PC-9 (cell line): ENCODE measurements at regions not wholly inside any gene's neighbourhood (a gene's known extent, or its start where the extent isn't known, plus 50 kb on each side); places are given as distances from the start of the nearest gene placed in this dataset.

Experiments used
- CTCF ChIP-seq: fragments of 200-600 bp; sonication (generic); conservative IDR thresholded peaks from 2 replicates; pipeline ENCODE4 v1.6.1; 2017; ENCODE audit warnings: mixed run types, antibody characterized with exemption, mild to moderate bottlenecking, moderate library complexity
- EZH2 ChIP-seq: fragments of 200-600 bp; sonication (generic); IDR thresholded peaks from 2 replicates; pipeline ENCODE4 v1.8.0; 2017; ENCODE audit warnings: antibody characterized with exemption, low read depth

- TF ChIP-seq CTCF (no peak), EZH2 (no peak)
Observed at GRCh38 chr2:109053716-109054115, 64.7 kb upstream of the EDAR start.
